Fibroblast of the aortic adventitia (primary cell): ENCODE measurements at regions not wholly inside any gene's neighbourhood (a gene's known extent, or its start where the extent isn't known, plus 50 kb on each side); places are given as distances from the start of the nearest gene placed in this dataset.

Experiments
- DNase-seq: peaks from one replicate; pipeline ENCODE4 v3.0.0-alpha.2; 2010; ENCODE audit warnings: low read depth
- H3K4me3 ChIP-seq: 2 replicates; pipeline ENCODE4 v1.5.1; 2011; ENCODE audit warnings: low read depth, mild to moderate bottlenecking, control low read depth, low read length, moderate library complexity
- CTCF ChIP-seq: IDR thresholded peaks from 2 replicates; pipeline ENCODE4 v1.5.1; 2011; ENCODE audit warnings: mild to moderate bottlenecking, low read length, control low read depth, inconsistent platforms; ENCODE audit not compliant: insufficient read depth

DNA sequence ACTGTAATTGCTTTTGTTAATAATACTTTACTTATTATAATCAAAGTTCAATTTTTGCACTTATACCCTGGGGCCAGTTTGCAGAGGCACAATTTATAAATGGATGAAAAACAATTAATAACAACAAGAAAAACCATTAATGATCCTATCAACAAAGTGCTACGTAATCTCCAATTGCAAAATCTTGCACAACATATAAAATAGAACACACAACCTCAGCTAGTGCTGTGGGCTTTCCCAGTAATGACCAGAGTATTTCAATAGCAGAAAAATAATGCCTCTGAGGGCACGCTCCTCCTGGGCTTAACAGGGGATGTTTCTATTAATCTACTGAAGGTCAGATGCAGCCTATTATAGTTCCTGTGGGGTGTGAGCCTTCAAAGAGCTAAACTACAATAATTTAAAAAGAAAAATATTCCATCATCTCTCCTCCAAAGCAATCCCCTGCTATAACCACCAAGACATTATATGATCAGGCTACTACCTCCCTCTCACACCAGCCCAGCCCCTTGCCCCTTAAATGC is 508.5 kb upstream of the SLIT2 start:
- no peak for DNase-seq
- no peak overlapping the region for H3K4me3 ChIP-seq
- TF ChIP-seq CTCF, result no peak

DNA sequence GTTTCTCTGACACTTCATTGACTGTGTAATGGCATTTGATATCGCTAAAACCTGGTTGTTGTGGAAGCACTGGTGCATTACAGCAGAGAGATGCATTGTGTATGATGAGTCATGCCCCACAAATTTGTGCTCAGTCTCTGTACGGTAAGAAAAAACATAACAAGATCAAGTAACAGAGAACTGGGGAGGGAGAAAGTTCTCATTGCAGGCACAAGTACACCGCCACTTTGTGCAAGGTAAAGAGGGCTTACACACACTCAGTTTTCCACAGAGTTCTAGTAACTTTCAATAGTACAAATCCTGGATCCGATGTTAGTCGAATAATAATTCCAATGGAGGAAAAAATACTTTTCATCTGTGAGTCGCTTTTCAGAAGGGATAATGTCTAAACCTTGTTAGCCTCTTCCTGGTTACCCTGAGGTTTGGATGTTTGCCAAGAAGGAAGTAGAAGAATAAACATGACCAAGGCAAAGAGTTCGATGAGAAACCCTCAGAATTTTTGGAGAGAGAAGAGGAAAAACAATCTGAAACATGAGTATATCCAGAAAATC is 512.5 kb upstream of the SLIT2 start:
- peak; percentile 79 for DNase-seq
- H3K4me3 ChIP-seq, result no peak overlapping the region
- TF ChIP-seq CTCF, result peak; percentile 2

GRCh38 chr4:19736968-19737756 is 514.5 kb upstream of the SLIT2 start:
- no peak for TF ChIP-seq CTCF
- H3K4me3 ChIP-seq, result no peak overlapping the region
- DNase-seq, result no peak

- no peak for TF ChIP-seq CTCF
- DNase-seq, result peak; percentile 56
- H3K4me3 ChIP-seq, result no peak overlapping the region
Measured at GRCh38 chr4:19735012-19735411, 516.7 kb upstream of the SLIT2 start.

- TF ChIP-seq CTCF, result no peak
- no peak overlapping the region for H3K4me3 ChIP-seq
- peak; percentile 39 for DNase-seq
Measured at GRCh38 chr4:19729886-19730651, 521.6 kb upstream of the SLIT2 start.

GRCh38 chr4:19728773-19729172 is 522.9 kb upstream of the SLIT2 start:
- TF ChIP-seq CTCF, result no peak
- DNase-seq, result no peak
- no peak overlapping the region for H3K4me3 ChIP-seq
